ENCODE measurements at regions not wholly inside any gene's neighbourhood (a gene's known extent, or its start where the extent isn't known, plus 50 kb on each side); places are given as distances from the start of the nearest gene placed in this dataset.

GRCh38 chrX:14476205-14476604 is 53.1 kb upstream of the GLRA2 start:
- H3K9me3 Mint-ChIP-seq: peaks cover 0 to 2% (median 0%) of the 10 kb centered on the region in 7 donors
- H4K20me1 ChIP-seq (ENCODE audit: insufficient read depth, low read length): no peaks in the 10 kb centered on the region
- no peaks in the 10 kb centered on the region for H3K79me2 ChIP-seq (ENCODE audit: insufficient read depth, low read length)
- H3K9ac ChIP-seq (ENCODE audit: insufficient read depth, low read length, poor library complexity, severe bottlenecking): no peak overlapping the region
- H3K27ac ChIP-seq (ENCODE audit: low read depth in 1 of 2, low read length in 2 of 2): no peak overlapping the region
- no peak overlapping the region for H3K4me2 ChIP-seq (replicated peaks; ENCODE audit: extremely low read depth, low read length, poor library complexity, severe bottlenecking)
- H3K36me3 Mint-ChIP-seq: no peaks in the 10 kb centered on the region
- no peaks in the 10 kb centered on the region for H3K4me1 ChIP-seq (ENCODE audit: control insufficient read depth in 1 of 2, insufficient read depth in 2 of 2, low read length in 2 of 2)
- H3K9me3 ChIP-seq (replicated peaks in 1 of 2; ENCODE audit: control insufficient read depth in 1 of 2, insufficient read depth in 1 of 2, low read length in 2 of 2): no peaks in the 10 kb centered on the region
- H3K27ac Mint-ChIP-seq: no peak overlapping the region
- no peak overlapping the region for H3K4me3 Mint-ChIP-seq
- H3K36me3 ChIP-seq (replicated peaks in 1 of 2; ENCODE audit: control insufficient read depth in 1 of 2, insufficient read depth in 2 of 2, low read length in 2 of 2): no peaks in the 10 kb centered on the region
- no peaks in the 10 kb centered on the region for H3K27me3 ChIP-seq (ENCODE audit: control insufficient read depth in 2 of 2, insufficient read depth in 2 of 2, low read length in 2 of 2)
- TF ChIP-seq CTCF (IDR thresholded peaks at IDR 0.05): no peak
- no peak for DNase-seq
- intact Hi-C loops (cut with micrococcal nuclease): no loop called here
- no peak overlapping the region for H2AFZ ChIP-seq (ENCODE audit: insufficient read depth, low read depth, low read length, poor library complexity, severe bottlenecking)
- WGBS (ENCODE audit: insufficient coverage): no CpG with 5 or more reads among the region's 2 CpGs
- no peaks in the 10 kb centered on the region for H3K4me1 Mint-ChIP-seq
- H3K27me3 Mint-ChIP-seq (ENCODE audit: low read depth in 3 of 3): no peaks in the 10 kb centered on the region
- no peak overlapping the region for H3K4me3 ChIP-seq (replicated peaks in 1 of 3; ENCODE audit: low read depth in 2 of 3, low read length in 3 of 3)

- no peak for DNase-seq
- H3K27me3 Mint-ChIP-seq (ENCODE audit: low read depth in 3 of 3): no peaks in the 10 kb centered on the region
- 88% methylated on average over 1 of the region's 2 CpGs for WGBS (ENCODE audit: insufficient coverage)
Measured at GRCh38 chrX:14449773-14450172, 79.6 kb upstream of the GLRA2 start.

More at GRCh38 chrX:14449773-14450172, 79.6 kb upstream of the GLRA2 start:
- no peak overlapping the region for H3K4me3 Mint-ChIP-seq
- no peak overlapping the region for H3K27ac Mint-ChIP-seq
- no peak overlapping the region for H3K9ac ChIP-seq (ENCODE audit: insufficient read depth, low read length, poor library complexity, severe bottlenecking)
- H3K9me3 Mint-ChIP-seq: peaks cover 0 to 5% (median 0%) of the 10 kb centered on the region in 7 donors
- H3K9me3 ChIP-seq (replicated peaks in 1 of 2; ENCODE audit: control insufficient read depth in 1 of 2, insufficient read depth in 1 of 2, low read length in 2 of 2): no peaks in the 10 kb centered on the region
- no peaks in the 10 kb centered on the region for H4K20me1 ChIP-seq (ENCODE audit: insufficient read depth, low read length)
- H3K36me3 ChIP-seq (replicated peaks in 1 of 2; ENCODE audit: control insufficient read depth in 1 of 2, insufficient read depth in 2 of 2, low read length in 2 of 2): no peaks in the 10 kb centered on the region
- no peaks in the 10 kb centered on the region for H3K36me3 Mint-ChIP-seq
- no peak overlapping the region for H3K4me3 ChIP-seq (replicated peaks in 1 of 3; ENCODE audit: low read depth in 2 of 3, low read length in 3 of 3)
- H3K4me1 ChIP-seq (ENCODE audit: control insufficient read depth in 1 of 2, insufficient read depth in 2 of 2, low read length in 2 of 2): no peaks in the 10 kb centered on the region
- no peaks in the 10 kb centered on the region for H3K79me2 ChIP-seq (ENCODE audit: insufficient read depth, low read length)
- H2AFZ ChIP-seq (ENCODE audit: insufficient read depth, low read depth, low read length, poor library complexity, severe bottlenecking): no peak overlapping the region
- no peaks in the 10 kb centered on the region for H3K4me1 Mint-ChIP-seq
- no peak for TF ChIP-seq CTCF (IDR thresholded peaks at IDR 0.05)
- H3K27ac ChIP-seq (ENCODE audit: low read depth in 1 of 2, low read length in 2 of 2): no peak overlapping the region
- no peak overlapping the region for H3K4me2 ChIP-seq (replicated peaks; ENCODE audit: extremely low read depth, low read length, poor library complexity, severe bottlenecking)
- intact Hi-C loops (cut with micrococcal nuclease): no loop called here
- no peaks in the 10 kb centered on the region for H3K27me3 ChIP-seq (ENCODE audit: control insufficient read depth in 2 of 2, insufficient read depth in 2 of 2, low read length in 2 of 2)

Measured in CD14-positive monocyte (primary cell).